ENCODE measurements at regions not wholly inside any gene's neighbourhood (a gene's known extent, or its start where the extent isn't known, plus 50 kb on each side); places are given as distances from the start of the nearest gene placed in this dataset.

DNA sequence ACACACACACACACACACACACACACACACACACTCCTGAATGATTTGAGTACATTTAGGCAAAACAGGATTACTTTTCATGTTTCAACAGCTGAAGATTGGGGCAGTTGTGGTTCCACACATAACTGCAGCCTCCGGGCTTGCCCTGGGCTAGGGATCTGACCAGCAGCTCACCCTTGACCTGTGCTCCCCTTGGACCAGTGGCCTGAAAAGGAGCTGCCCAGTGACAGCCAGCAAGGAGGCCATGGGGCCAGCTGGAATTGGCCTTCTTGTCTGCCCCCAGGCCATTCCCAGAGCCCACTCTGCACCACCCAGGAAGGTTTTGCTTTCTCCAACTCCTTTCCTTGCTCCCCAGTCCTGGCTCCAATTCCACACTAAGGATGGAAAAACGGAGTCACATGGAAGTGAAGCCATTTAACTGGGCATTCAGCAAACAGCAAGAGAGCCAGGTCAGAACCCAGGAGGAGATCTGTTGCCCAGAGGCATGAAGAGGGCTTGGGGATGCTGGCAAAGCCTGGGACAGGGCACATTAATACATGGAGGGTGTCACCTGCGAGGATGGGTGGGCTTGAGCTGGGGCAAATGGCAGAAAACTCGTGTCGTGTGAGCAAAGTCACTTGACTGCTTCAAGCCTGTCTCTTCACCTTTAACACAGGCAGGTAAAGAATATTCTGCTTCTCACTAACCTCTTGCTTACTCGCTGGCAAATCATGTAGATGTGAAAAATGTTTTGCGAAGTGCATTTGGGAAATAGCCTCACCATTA is 61.5 kb upstream of the GDF10 start:
- TF ChIP-seq EP300 (IDR thresholded peaks at IDR 0.05), result no peak
- TF ChIP-seq POLR2AphosphoS5 (IDR thresholded peaks at IDR 0.05), result no peak
- no peak for TF ChIP-seq POLR2A (IDR thresholded peaks at IDR 0.05; ENCODE audit: low read depth)
- TF ChIP-seq, protein P1, sequence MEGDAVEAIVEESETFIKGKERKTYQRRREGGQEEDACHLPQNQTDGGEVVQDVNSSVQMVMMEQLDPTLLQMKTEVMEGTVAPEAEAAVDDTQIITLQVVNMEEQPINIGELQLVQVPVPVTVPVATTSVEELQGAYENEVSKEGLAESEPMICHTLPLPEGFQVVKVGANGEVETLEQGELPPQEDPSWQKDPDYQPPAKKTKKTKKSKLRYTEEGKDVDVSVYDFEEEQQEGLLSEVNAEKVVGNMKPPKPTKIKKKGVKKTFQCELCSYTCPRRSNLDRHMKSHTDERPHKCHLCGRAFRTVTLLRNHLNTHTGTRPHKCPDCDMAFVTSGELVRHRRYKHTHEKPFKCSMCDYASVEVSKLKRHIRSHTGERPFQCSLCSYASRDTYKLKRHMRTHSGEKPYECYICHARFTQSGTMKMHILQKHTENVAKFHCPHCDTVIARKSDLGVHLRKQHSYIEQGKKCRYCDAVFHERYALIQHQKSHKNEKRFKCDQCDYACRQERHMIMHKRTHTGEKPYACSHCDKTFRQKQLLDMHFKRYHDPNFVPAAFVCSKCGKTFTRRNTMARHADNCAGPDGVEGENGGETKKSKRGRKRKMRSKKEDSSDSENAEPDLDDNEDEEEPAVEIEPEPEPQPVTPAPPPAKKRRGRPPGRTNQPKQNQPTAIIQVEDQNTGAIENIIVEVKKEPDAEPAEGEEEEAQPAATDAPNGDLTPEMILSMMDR (IDR thresholded peaks at IDR 0.05), result no peak
- intact Hi-C loops (cut with DNase I), result no loop called here
- Histone ChIP-seq H3K9me3 (peaks cover 0 to 10% (median 4%) of the 10 kb centered on the region in 4 donors), H3K4me1 (no peaks in the 10 kb centered on the region), H3K4me3 (no peak overlapping the region), H3K36me3 (no peaks in the 10 kb centered on the region), H3K27ac (replicated peaks in 1 of 4) (no peak overlapping the region), H3K27me3 (no peaks in the 10 kb centered on the region)
- 86% methylated on average over 7 of the region's 7 CpGs for WGBS
- DNase-seq (ENCODE audit: extremely low spot score), result no peak

GRCh38 chr10:47239211-47239610 is 60.8 kb upstream of the GDF10 start:
- H3K27ac ChIP-seq (replicated peaks in 1 of 4), result no peak overlapping the region
- TF ChIP-seq, protein P1 (IDR thresholded peaks at IDR 0.05), result no peak
- no peak for TF ChIP-seq POLR2AphosphoS5 (IDR thresholded peaks at IDR 0.05)
- TF ChIP-seq POLR2A (IDR thresholded peaks at IDR 0.05; ENCODE audit: low read depth), result no peak
- no peak for TF ChIP-seq EP300 (IDR thresholded peaks at IDR 0.05)
- DNase-seq (ENCODE audit: extremely low spot score), result no peak
- intact Hi-C loops (cut with DNase I), result no loop called here
- no peaks in the 10 kb centered on the region for H3K36me3 ChIP-seq
- 81% methylated on average over 3 of the region's 3 CpGs for WGBS
- peaks cover 0 to 10% (median 4%) of the 10 kb centered on the region in 4 donors for H3K9me3 ChIP-seq
- H3K27me3 ChIP-seq, result no peaks in the 10 kb centered on the region
- H3K4me3 ChIP-seq, result no peak overlapping the region
- no peaks in the 10 kb centered on the region for H3K4me1 ChIP-seq

- DNase-seq (ENCODE audit: extremely low spot score), result no peak
- Histone ChIP-seq H3K36me3 (no peaks in the 10 kb centered on the region), H3K4me1 (no peaks in the 10 kb centered on the region), H3K27me3 (no peaks in the 10 kb centered on the region), H3K27ac (replicated peaks in 1 of 4) (no peak overlapping the region), H3K4me3 (no peak overlapping the region), H3K9me3 (peaks cover 0 to 10% (median 4%) of the 10 kb centered on the region in 4 donors)
- 60% methylated on average over 1 of the region's 1 CpG for WGBS
- intact Hi-C loops (cut with DNase I), result no loop called here
- no peak for TF ChIP-seq EP300 (IDR thresholded peaks at IDR 0.05)
- TF ChIP-seq, protein P1 (IDR thresholded peaks at IDR 0.05), result no peak
- no peak for TF ChIP-seq POLR2A (IDR thresholded peaks at IDR 0.05; ENCODE audit: low read depth)
- TF ChIP-seq POLR2AphosphoS5 (IDR thresholded peaks at IDR 0.05), result no peak
Observed at GRCh38 chr10:47240173-47240572, 59.8 kb upstream of the GDF10 start.

DNA sequence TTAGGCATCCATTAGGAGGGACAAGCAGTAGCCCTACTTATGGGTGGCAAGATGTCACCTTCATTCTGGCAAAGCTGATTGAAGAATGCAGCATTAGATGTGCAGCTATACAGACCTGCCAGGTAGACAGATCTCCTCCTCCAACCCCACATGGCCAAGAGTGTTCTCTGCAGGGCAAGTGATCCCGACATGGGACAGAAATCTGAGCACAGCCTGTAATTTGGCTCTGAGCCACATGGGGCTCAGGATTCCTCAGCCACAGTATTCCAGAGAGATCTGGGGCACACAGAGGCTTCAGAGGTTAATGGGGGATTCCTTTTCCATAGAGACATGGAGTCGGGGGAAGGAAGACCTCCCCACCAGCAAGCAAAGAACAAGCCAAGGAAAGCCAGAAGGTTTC is 58.7 kb upstream of the GDF10 start:
- Histone ChIP-seq H3K27ac (replicated peaks in 1 of 4) (no peak overlapping the region), H3K4me3 (no peak overlapping the region), H3K4me1 (no peaks in the 10 kb centered on the region), H3K9me3 (peaks cover 0 to 9% (median 4%) of the 10 kb centered on the region in 4 donors), H3K27me3 (no peaks in the 10 kb centered on the region), H3K36me3 (no peaks in the 10 kb centered on the region)
- intact Hi-C loops (cut with DNase I), result no loop called here
- TF ChIP-seq POLR2AphosphoS5 (IDR thresholded peaks at IDR 0.05) (no peak), EP300 (IDR thresholded peaks at IDR 0.05) (no peak), POLR2A (IDR thresholded peaks at IDR 0.05; ENCODE audit: low read depth) (no peak)
- TF ChIP-seq, protein P1 (IDR thresholded peaks at IDR 0.05), result no peak
- DNase-seq (ENCODE audit: extremely low spot score), result no peak
- WGBS, result 64% methylated on average over 1 of the region's 2 CpGs

Measured in esophagus muscularis mucosa (tissue), 4 donors.